ENCODE measurements at regions not wholly inside any gene's neighbourhood (a gene's known extent, or its start where the extent isn't known, plus 50 kb on each side); places are given as distances from the start of the nearest gene placed in this dataset.

- TF ChIP-seq POLR2A (IDR thresholded peaks at IDR 0.05) (no peak), CTCF (IDR thresholded peaks at IDR 0.05) (no peak)
Observed at GRCh38 chr4:188432328-188432727, 293.1 kb downstream of the TRIML1 start.
